ENCODE measurements at regions not wholly inside any gene's neighbourhood (a gene's known extent, or its start where the extent isn't known, plus 50 kb on each side); places are given as distances from the start of the nearest gene placed in this dataset.

DNA sequence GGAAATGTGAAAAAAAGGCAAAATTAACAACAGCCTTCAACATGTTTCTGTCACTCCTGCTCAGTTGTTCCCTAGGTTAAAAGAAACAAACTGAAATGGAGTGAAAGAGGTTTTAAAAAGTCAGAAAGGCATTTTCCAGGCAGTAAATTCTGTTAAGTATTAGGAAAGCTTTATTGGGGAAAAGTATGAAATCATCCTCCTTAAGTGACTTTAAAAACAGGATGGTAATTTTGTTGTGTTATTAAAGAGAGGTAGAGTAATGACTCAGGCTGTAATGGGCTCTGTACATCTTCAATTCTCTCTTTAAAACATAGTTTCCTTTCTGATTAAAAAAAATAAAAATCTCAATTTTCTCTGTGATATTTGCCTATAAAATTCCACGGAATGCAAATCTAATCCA, 81.1 kb downstream of the OTOL1 start:
- Histone ChIP-seq H3K9me3 (no peaks in the 10 kb centered on the region), H3K36me3 (no peaks in the 10 kb centered on the region), H3K4me3 (no peak overlapping the region), H3K27me3 (no peaks in the 10 kb centered on the region), H3K4me1 (peaks cover 5% of the 10 kb centered on the region), H3K27ac (no peak overlapping the region)
- intact Hi-C loops (cut with DNase I) = no loop called here
- TF ChIP-seq POLR2A (IDR thresholded peaks at IDR 0.05) (no peak), POLR2AphosphoS5 (IDR thresholded peaks at IDR 0.05; ENCODE audit: insufficient read depth in 1 of 2, low read depth in 1 of 2) (no peak)
- TF ChIP-seq, protein P1, sequence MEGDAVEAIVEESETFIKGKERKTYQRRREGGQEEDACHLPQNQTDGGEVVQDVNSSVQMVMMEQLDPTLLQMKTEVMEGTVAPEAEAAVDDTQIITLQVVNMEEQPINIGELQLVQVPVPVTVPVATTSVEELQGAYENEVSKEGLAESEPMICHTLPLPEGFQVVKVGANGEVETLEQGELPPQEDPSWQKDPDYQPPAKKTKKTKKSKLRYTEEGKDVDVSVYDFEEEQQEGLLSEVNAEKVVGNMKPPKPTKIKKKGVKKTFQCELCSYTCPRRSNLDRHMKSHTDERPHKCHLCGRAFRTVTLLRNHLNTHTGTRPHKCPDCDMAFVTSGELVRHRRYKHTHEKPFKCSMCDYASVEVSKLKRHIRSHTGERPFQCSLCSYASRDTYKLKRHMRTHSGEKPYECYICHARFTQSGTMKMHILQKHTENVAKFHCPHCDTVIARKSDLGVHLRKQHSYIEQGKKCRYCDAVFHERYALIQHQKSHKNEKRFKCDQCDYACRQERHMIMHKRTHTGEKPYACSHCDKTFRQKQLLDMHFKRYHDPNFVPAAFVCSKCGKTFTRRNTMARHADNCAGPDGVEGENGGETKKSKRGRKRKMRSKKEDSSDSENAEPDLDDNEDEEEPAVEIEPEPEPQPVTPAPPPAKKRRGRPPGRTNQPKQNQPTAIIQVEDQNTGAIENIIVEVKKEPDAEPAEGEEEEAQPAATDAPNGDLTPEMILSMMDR (IDR thresholded peaks at IDR 0.05) = no peak
- no peak for DNase-seq (ENCODE audit: extremely low spot score in 2 of 2)

DNA sequence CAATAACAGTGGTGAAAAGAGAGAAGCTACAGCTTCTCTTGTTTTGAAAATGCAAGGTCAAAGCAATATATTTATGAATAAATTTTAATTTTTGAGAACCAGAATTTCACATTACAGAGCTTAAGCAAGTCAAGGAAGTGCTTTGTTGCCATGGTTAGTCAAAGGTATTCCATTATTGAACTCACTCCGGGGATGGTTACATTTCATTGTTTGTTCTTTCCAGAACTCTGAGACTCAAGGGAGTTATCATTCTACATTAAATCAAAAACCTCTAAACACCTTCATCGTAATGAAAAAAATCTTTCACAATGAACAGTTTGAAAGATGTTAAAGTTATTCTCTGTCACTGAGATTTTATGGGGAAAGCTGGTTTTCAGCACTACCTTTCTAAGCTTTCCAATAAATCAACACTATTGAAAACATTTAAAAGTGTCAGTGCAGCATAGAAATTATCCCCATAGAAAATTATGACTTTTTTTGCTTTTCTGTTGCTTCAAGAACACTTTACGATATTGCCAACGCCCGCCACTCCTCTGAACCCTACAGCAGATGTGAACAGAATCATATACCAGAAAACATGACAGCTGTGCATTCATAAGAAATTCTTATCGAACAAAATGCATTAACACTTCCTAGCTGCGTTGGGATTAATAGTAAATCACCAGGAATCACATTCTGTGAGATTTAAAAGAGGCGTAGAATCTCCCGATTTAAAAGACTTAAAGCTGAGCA, 83.0 kb downstream of the OTOL1 start:
- intact Hi-C loops (cut with DNase I) = no loop called here
- H3K4me3 ChIP-seq = no peak overlapping the region
- no peak for DNase-seq (ENCODE audit: extremely low spot score in 2 of 2)

DNA sequence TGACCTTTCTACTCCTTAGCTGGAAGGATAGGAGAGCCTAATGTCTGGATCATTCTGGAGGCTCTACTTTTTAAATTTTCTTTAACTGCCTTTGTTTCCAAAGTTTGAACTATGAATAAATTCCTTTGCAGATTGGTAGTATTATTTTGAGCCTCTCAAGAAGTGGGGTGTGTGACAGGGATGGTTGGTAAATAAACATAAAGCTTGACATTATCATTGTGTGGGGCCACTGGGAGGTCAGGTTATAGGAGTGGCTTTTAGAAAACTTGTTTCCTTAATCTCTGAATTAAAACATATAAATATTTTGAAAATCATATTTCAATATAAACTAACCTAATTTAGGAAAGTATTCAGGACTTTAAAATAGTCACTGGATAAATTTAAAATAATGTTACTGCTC, 89.3 kb downstream of the OTOL1 start:
- no peaks in the 10 kb centered on the region for H3K27me3 ChIP-seq
- no peaks in the 10 kb centered on the region for H3K36me3 ChIP-seq
- no peaks in the 10 kb centered on the region for H3K4me1 ChIP-seq
- TF ChIP-seq POLR2A (IDR thresholded peaks at IDR 0.05) (no peak), POLR2AphosphoS5 (IDR thresholded peaks at IDR 0.05; ENCODE audit: insufficient read depth in 1 of 2, low read depth in 1 of 2) (no peak)
- TF ChIP-seq, protein P1 (IDR thresholded peaks at IDR 0.05) = no peak
- intact Hi-C loops (cut with DNase I) = no loop called here
- H3K9me3 ChIP-seq = no peaks in the 10 kb centered on the region
- H3K27ac ChIP-seq = no peak overlapping the region
- no peak overlapping the region for H3K4me3 ChIP-seq
- DNase-seq (ENCODE audit: extremely low spot score in 2 of 2) = no peak

More for the DNA sequence above, 83.0 kb downstream of the OTOL1 start:
- TF ChIP-seq POLR2AphosphoS5 (IDR thresholded peaks at IDR 0.05; ENCODE audit: insufficient read depth in 1 of 2, low read depth in 1 of 2) (no peak), POLR2A (IDR thresholded peaks at IDR 0.05) (no peak)
- TF ChIP-seq, protein P1 (IDR thresholded peaks at IDR 0.05) = no peak
- Histone ChIP-seq H3K27me3 (no peaks in the 10 kb centered on the region), H3K4me1 (peaks cover 5% of the 10 kb centered on the region), H3K9me3 (no peaks in the 10 kb centered on the region), H3K27ac (no peak overlapping the region), H3K36me3 (no peaks in the 10 kb centered on the region)

DNA sequence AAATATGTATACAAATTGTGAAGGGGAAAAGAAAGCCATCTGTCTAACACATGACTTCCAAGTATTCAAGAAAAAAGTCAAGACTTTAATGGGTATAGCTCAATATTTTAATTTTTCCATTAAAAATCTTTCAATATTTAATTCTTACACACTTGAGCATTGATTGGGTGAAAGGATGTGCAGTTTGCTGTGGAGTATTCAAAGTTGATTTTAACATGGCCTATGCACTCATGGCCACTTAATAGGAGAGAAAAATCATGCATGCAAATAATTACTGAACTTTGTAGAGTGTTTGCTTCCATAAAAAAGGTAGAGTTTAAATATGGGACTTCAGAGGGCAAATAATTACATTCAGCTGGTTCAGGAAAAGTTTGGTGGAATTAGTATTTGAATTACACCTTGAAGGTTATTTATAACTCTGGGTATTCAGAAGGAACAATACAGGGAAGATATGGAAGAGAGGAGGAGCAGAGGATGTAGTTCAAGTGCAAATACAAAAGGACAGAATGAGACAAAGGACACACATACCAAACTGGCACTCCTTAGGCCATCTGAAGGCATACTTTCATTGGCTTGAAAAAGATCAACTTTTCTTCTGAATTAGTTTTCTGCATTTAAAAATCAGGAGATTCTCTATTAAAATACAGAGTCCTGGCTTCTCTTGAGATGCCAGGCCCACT, 90.1 kb downstream of the OTOL1 start:
- DNase-seq (ENCODE audit: extremely low spot score in 2 of 2) = no peak
- Histone ChIP-seq H3K9me3 (no peaks in the 10 kb centered on the region), H3K27ac (no peak overlapping the region), H3K4me1 (no peaks in the 10 kb centered on the region), H3K36me3 (no peaks in the 10 kb centered on the region), H3K27me3 (no peaks in the 10 kb centered on the region), H3K4me3 (no peak overlapping the region)
- intact Hi-C loops (cut with DNase I) = no loop called here
- TF ChIP-seq POLR2A (IDR thresholded peaks at IDR 0.05) = no peak
- TF ChIP-seq, protein P1 (IDR thresholded peaks at IDR 0.05) = no peak
- TF ChIP-seq POLR2AphosphoS5 (IDR thresholded peaks at IDR 0.05; ENCODE audit: insufficient read depth in 1 of 2, low read depth in 1 of 2) = no peak

DNA sequence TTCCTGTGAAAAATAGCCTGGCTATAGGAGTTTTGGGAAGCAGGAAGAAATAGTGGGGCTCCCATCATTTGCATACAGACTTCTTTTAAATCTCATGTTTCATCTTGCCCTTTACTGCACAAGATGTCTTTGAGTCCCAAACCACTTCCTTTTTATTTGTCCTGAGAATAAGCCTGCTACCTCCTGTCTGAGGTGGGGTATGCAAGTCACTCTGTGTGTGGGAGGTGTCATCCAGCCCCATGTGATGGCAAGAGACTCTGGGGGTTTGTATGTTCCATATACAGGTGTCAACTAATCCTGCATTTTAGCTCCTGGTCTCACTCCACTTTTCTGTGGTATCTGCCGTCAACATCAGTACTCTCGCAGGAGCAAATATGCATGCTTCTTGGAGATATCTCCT, 102.0 kb downstream of the OTOL1 start:
- Histone ChIP-seq H3K4me1 (no peaks in the 10 kb centered on the region), H3K27ac (no peak overlapping the region), H3K36me3 (no peaks in the 10 kb centered on the region), H3K4me3 (no peak overlapping the region), H3K9me3 (no peaks in the 10 kb centered on the region), H3K27me3 (no peaks in the 10 kb centered on the region)
- TF ChIP-seq, protein P1 (IDR thresholded peaks at IDR 0.05) = no peak
- TF ChIP-seq POLR2A (IDR thresholded peaks at IDR 0.05) (no peak), POLR2AphosphoS5 (IDR thresholded peaks at IDR 0.05; ENCODE audit: insufficient read depth in 1 of 2, low read depth in 1 of 2) (no peak)
- no peak for DNase-seq (ENCODE audit: extremely low spot score in 2 of 2)
- intact Hi-C loops (cut with DNase I) = no loop called here
